Neuronal stem cell (in vitro differentiated cells): ENCODE measurements at regions not wholly inside any gene's neighbourhood (a gene's known extent, or its start where the extent isn't known, plus 50 kb on each side); places are given as distances from the start of the nearest gene placed in this dataset.

Experiments used
- DNase-seq: peaks from one replicate; pipeline ENCODE4 v3.0.0-alpha.2; 2013; ENCODE audit warnings: low spot score
- H2AFZ ChIP-seq: one replicate; pipeline ENCODE4 v1.6.1; 2013; ENCODE audit warnings: mild to moderate bottlenecking, low read length, inconsistent platforms
- H2AK5ac ChIP-seq: 2 replicates; pipeline ENCODE4 v1.6.1; 2013; ENCODE audit warnings: low read depth, mild to moderate bottlenecking, inconsistent platforms, low read length, moderate library complexity, mixed read lengths
- H2BK120ac ChIP-seq: 2 replicates; pipeline ENCODE4 v1.6.1; 2013; ENCODE audit warnings: low read depth, mild to moderate bottlenecking, inconsistent platforms, low read length, moderate library complexity, mixed read lengths
- H2BK12ac ChIP-seq: one replicate; pipeline ENCODE4 v1.6.1; 2013; ENCODE audit warnings: low read length, inconsistent platforms
- H2BK15ac ChIP-seq: 2 replicates; pipeline ENCODE4 v1.6.1; 2013; ENCODE audit warnings: mild to moderate bottlenecking, low read length, inconsistent platforms, mixed read lengths
- H2BK5ac ChIP-seq: one replicate; pipeline ENCODE4 v1.6.1; 2013; ENCODE audit warnings: inconsistent platforms, mild to moderate bottlenecking, low read length, moderate library complexity
- H3K14ac ChIP-seq: one replicate; pipeline ENCODE4 v1.6.1; 2013; ENCODE audit warnings: low read length, inconsistent platforms
- H3K18ac ChIP-seq: 2 replicates; pipeline ENCODE4 v1.6.1; 2013; ENCODE audit warnings: low read length, inconsistent platforms
- H3K23ac ChIP-seq: 2 replicates; pipeline ENCODE4 v1.6.1; 2013; ENCODE audit warnings: low read depth, mild to moderate bottlenecking, mixed read lengths, low read length, inconsistent platforms; ENCODE audit not compliant: poor library complexity
- H3K27ac ChIP-seq: replicated peaks from 3 replicates; pipeline ENCODE4 v1.5.1; 2013; ENCODE audit warnings: low read length, inconsistent platforms
- H3K27me3 ChIP-seq, 3 experiments: 2 replicates each; pipeline ENCODE4 v1.6.1; 2013; ENCODE audit warnings: low read length in 3 of 3, mild to moderate bottlenecking in 2 of 3, inconsistent platforms in 1 of 3, low read depth in 1 of 3, mixed read lengths in 1 of 3, moderate library complexity in 1 of 3; ENCODE audit not compliant: control insufficient read depth in 3 of 3, insufficient read depth in 3 of 3
- H3K36me3 ChIP-seq, 2 donors: replicated peaks in 1 of 2; 2 replicates each; pipeline ENCODE4 v1.6.1; 2013; ENCODE audit warnings: low read length in 2 of 2; ENCODE audit not compliant: control insufficient read depth in 2 of 2, insufficient read depth in 2 of 2
- H3K4ac ChIP-seq: 2 replicates; pipeline ENCODE4 v1.6.1; 2013; ENCODE audit warnings: inconsistent platforms, mild to moderate bottlenecking, low read length, moderate library complexity
- H3K4me1 ChIP-seq, 2 donors: 1 replicate in 1 of 2; 2 replicates in 1 of 2; pipeline ENCODE4 v1.6.1; 2013; ENCODE audit warnings: low read length in 2 of 2, low read depth in 1 of 2; ENCODE audit not compliant: control insufficient read depth in 2 of 2, insufficient read depth in 1 of 2
- H3K4me2 ChIP-seq: one replicate; pipeline ENCODE4 v1.6.1; 2013; ENCODE audit warnings: mild to moderate bottlenecking, low read length, inconsistent platforms; ENCODE audit not compliant: insufficient read depth, poor library complexity, severe bottlenecking
- H3K4me3 ChIP-seq, 2 donors: 2 replicates each; pipeline ENCODE4 v1.5.1; 2013; ENCODE audit warnings: low read length in 2 of 2, mild to moderate bottlenecking in 2 of 2, inconsistent platforms in 1 of 2, moderate library complexity in 1 of 2
- H3K79me1 ChIP-seq: one replicate; pipeline ENCODE4 v1.6.1; 2013; ENCODE audit warnings: low read depth, mild to moderate bottlenecking, inconsistent platforms, low read length, moderate library complexity
- H3K9ac ChIP-seq: one replicate; pipeline ENCODE4 v1.6.1; 2013; ENCODE audit warnings: mild to moderate bottlenecking, low read depth, low read length, inconsistent platforms; ENCODE audit not compliant: poor library complexity
- H3K9me3 ChIP-seq, 2 donors: replicated peaks in 1 of 2; 2 replicates each; pipeline versions ENCODE3 to v1.6.1; 2013; ENCODE audit warnings: low read length in 2 of 2, mild to moderate bottlenecking in 2 of 2, inconsistent platforms in 1 of 2, low read depth in 1 of 2, mixed read lengths in 1 of 2, moderate library complexity in 1 of 2; ENCODE audit not compliant: control insufficient read depth in 2 of 2, insufficient read depth in 1 of 2
- H4K8ac ChIP-seq: one replicate; pipeline ENCODE4 v1.6.1; 2013; ENCODE audit warnings: low read depth, mild to moderate bottlenecking, inconsistent platforms, low read length, moderate library complexity
- H4K91ac ChIP-seq: one replicate; pipeline ENCODE4 v1.6.1; 2013; ENCODE audit warnings: low read length, low read depth, mild to moderate bottlenecking, inconsistent platforms; ENCODE audit not compliant: poor library complexity
- WGBS, 2 donors: extraction: QIAGEN DNeasy Blood & Tissue Kit; methylation state at CpG; one replicate each; pipeline ENCODE4 v1.1.7; 2013; ENCODE audit warnings: missing lambda C conversion rate in 2 of 2, mixed read lengths in 1 of 2; ENCODE audit not compliant: insufficient read length in 2 of 2, insufficient replicate concordance in 1 of 2; ENCODE audit errors: extremely low coverage in 2 of 2; 5-methylcytosine and 5-hydroxymethylcytosine counted together

GRCh38 chr14:41257476-41257875, 349.2 kb upstream of the LRFN5 start:
- Histone ChIP-seq H3K36me3 (no peaks in the 10 kb centered on the region), H3K4me1 (no peaks in the 10 kb centered on the region), H3K27ac (no peak overlapping the region), H3K4me3 (no peak overlapping the region), H2AK5ac (no peak overlapping the region), H2BK12ac (no peak overlapping the region), H3K23ac (no peak overlapping the region), H2BK5ac (no peak overlapping the region), H3K4ac (no peak overlapping the region), H4K8ac (no peak overlapping the region), H3K14ac (no peak overlapping the region), H4K91ac (no peak overlapping the region), H3K27me3 (no peaks in the 10 kb centered on the region), H3K9me3 (peaks cover 3 to 10% of the 10 kb centered on the region in 2 donors), H2AFZ (no peak overlapping the region), H3K4me2 (no peak overlapping the region), H2BK15ac (no peak overlapping the region), H3K79me1 (no peaks in the 10 kb centered on the region), H2BK120ac (no peak overlapping the region), H3K9ac (no peak overlapping the region), H3K18ac (no peak overlapping the region)
- no CpG with 5 or more reads among the region's 2 CpGs for WGBS, 2 donors
- DNase-seq = no peak

GRCh38 chr14:41235466-41235865, 371.2 kb upstream of the LRFN5 start:
- DNase-seq = no peak

GRCh38 chr14:41230683-41231082, 376.0 kb upstream of the LRFN5 start:
- WGBS, 2 donors = no CpG with 5 or more reads among the region's 2 CpGs
- H3K14ac ChIP-seq = no peak overlapping the region
- H2BK120ac ChIP-seq = no peak overlapping the region
- H3K9ac ChIP-seq = no peak overlapping the region
- no peak overlapping the region for H2BK12ac ChIP-seq
- H3K18ac ChIP-seq = no peak overlapping the region
- H2BK5ac ChIP-seq = no peak overlapping the region
- no peak overlapping the region for H3K4me3 ChIP-seq
- H4K91ac ChIP-seq = no peak overlapping the region
- no peak overlapping the region for H2AFZ ChIP-seq
- H3K4ac ChIP-seq = no peak overlapping the region
- no peaks in the 10 kb centered on the region for H3K79me1 ChIP-seq
- H2AK5ac ChIP-seq = no peak overlapping the region
- H4K8ac ChIP-seq = no peak overlapping the region
- no peaks in the 10 kb centered on the region for H3K9me3 ChIP-seq
- DNase-seq = no peak
- H3K27me3 ChIP-seq = no peaks in the 10 kb centered on the region
- H3K27ac ChIP-seq = no peak overlapping the region
- no peaks in the 10 kb centered on the region for H3K4me1 ChIP-seq
- no peaks in the 10 kb centered on the region for H3K36me3 ChIP-seq
- H3K23ac ChIP-seq = no peak overlapping the region
- no peak overlapping the region for H3K4me2 ChIP-seq
- no peak overlapping the region for H2BK15ac ChIP-seq

More at GRCh38 chr14:41235466-41235865, 371.2 kb upstream of the LRFN5 start:
- Histone ChIP-seq H4K91ac (no peak overlapping the region), H3K14ac (no peak overlapping the region), H3K79me1 (no peaks in the 10 kb centered on the region), H3K4me3 (no peak overlapping the region), H3K27me3 (no peaks in the 10 kb centered on the region), H3K18ac (no peak overlapping the region), H3K23ac (no peak overlapping the region), H3K27ac (no peak overlapping the region), H3K9me3 (no peaks in the 10 kb centered on the region), H2BK5ac (no peak overlapping the region), H2BK12ac (no peak overlapping the region), H3K4me2 (no peak overlapping the region), H2AK5ac (no peak overlapping the region), H2BK15ac (no peak overlapping the region), H3K9ac (no peak overlapping the region), H3K4ac (no peak overlapping the region), H2BK120ac (no peak overlapping the region), H2AFZ (no peak overlapping the region), H3K4me1 (no peaks in the 10 kb centered on the region), H3K36me3 (no peaks in the 10 kb centered on the region), H4K8ac (no peak overlapping the region)
- no CpG with 5 or more reads among the region's 5 CpGs for WGBS, 2 donors

- no peak for DNase-seq
- no peaks in the 10 kb centered on the region for H3K4me1 ChIP-seq
- WGBS, 2 donors = no CpG with 5 or more reads among the region's 2 CpGs
- no peak overlapping the region for H3K14ac ChIP-seq
- H2BK12ac ChIP-seq = no peak overlapping the region
- H3K79me1 ChIP-seq = no peaks in the 10 kb centered on the region
- no peak overlapping the region for H4K91ac ChIP-seq
- H3K4me2 ChIP-seq = no peak overlapping the region
- H3K18ac ChIP-seq = no peak overlapping the region
- H2BK15ac ChIP-seq = no peak overlapping the region
- H3K23ac ChIP-seq = no peak overlapping the region
- no peak overlapping the region for H2AFZ ChIP-seq
- no peak overlapping the region for H3K27ac ChIP-seq
- no peak overlapping the region for H3K9ac ChIP-seq
- no peak overlapping the region for H2AK5ac ChIP-seq
- no peaks in the 10 kb centered on the region for H3K9me3 ChIP-seq
- no peak overlapping the region for H2BK5ac ChIP-seq
- no peak overlapping the region for H3K4ac ChIP-seq
- no peak overlapping the region for H4K8ac ChIP-seq
- no peak overlapping the region for H2BK120ac ChIP-seq
- H3K4me3 ChIP-seq = no peak overlapping the region
- H3K27me3 ChIP-seq = no peaks in the 10 kb centered on the region
- no peaks in the 10 kb centered on the region for H3K36me3 ChIP-seq
Observed at GRCh38 chr14:41229824-41230223, 376.9 kb upstream of the LRFN5 start.
